Kidney glomerular epithelial cell (primary cell): ENCODE measurements at regions not wholly inside any gene's neighbourhood (a gene's known extent, or its start where the extent isn't known, plus 50 kb on each side); places are given as distances from the start of the nearest gene placed in this dataset.

Experiments
- DNase-seq: peaks from one replicate; lab custom pipeline; 2025; lab: John Stamatoyannopoulos, UW

DNA sequence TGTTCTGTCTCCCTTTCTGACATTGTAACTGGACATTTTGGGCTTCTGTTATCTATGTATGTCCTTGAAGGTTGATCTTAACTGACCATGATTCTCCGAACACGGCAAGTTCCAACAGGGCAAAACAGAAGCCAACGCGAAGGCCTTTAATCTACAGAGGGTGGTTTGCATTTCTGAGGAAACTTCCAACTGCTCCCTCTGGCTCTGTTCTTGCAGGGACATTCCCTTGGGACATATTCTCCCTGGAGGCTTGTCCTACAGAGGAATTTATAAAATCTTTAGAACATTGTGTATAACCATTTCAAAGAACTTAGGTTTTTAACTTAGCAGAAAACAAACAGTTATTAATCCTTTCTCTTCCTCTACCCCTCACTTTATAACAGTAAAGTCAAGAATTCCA is 189.0 kb upstream of the CDYL start:
- DNase-seq = no peak

DNA sequence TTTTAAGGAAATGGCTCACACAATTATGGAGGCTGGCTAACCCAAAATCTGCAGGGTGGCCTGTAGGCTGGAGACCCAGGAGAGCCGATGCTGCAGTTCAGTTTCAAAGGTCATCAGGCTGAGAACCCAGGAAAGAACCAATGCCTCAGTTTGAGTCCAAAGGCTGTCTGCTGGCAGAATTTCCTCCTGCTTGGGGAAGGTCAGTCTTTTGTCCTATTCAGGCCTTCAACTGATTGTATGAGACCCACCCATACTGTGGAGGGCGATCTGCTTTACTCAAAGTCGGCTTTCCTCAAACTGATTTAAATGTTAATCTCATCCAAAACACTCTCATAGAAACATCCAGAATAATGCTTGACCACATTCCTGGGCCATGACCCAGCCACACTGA is 189.7 kb upstream of the CDYL start:
- DNase-seq = no peak

DNA sequence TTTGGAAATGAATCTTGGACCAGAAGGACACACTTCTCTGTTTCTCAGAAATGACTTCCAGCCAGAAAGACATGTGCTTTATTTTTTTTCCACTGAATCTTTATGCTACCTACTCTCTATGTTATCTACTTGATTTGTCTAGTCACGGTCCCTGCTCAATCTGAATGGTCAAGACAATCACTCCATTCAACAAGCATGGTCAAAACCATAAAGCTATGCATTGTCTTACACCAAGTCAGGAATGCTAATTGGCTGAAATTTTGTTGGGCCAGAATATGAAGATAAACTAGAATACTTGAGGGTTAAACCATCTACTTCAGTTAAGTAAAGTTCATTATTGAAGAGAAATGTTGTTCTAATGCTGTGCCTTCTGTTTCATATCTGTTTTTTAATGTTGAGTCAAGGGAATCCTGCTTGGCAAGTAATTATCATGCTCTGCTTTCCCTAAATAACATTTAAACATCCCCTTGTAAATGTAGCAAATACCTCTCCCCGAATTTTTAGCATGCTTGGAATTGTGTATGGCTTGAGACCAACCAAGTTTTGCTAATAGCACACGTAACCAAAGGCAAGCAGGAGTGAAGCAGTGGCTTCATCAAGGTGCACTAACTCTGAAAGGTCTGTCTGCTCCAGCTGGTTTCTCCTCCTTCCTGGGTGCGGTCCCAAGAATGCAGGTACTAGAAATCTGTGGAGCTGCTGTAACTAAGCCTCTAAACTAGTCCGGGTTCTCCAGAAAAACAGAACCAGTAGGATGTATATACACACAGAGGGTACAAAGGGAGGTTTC is 190.3 kb upstream of the CDYL start:
- DNase-seq = no peak

DNA sequence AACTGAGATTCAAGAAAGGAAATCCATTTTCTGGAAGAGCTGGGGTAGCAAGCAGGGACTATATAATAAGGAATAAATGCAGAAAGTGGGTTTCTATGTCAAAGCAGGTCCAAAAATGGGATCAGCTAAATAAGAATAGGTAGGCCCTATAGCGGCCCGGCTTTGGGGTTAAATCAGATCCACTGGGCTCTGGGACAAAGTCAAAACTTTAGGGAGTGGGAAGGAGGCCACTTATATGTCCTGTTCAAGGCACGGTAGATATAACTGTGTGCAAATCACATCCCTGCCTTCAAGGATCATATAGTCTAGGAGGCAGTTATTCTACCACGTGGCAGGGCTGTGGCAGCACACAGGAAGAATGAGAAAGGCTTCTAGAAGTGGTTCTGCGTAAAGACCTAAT is 191.4 kb upstream of the CDYL start:
- no peak for DNase-seq

DNA sequence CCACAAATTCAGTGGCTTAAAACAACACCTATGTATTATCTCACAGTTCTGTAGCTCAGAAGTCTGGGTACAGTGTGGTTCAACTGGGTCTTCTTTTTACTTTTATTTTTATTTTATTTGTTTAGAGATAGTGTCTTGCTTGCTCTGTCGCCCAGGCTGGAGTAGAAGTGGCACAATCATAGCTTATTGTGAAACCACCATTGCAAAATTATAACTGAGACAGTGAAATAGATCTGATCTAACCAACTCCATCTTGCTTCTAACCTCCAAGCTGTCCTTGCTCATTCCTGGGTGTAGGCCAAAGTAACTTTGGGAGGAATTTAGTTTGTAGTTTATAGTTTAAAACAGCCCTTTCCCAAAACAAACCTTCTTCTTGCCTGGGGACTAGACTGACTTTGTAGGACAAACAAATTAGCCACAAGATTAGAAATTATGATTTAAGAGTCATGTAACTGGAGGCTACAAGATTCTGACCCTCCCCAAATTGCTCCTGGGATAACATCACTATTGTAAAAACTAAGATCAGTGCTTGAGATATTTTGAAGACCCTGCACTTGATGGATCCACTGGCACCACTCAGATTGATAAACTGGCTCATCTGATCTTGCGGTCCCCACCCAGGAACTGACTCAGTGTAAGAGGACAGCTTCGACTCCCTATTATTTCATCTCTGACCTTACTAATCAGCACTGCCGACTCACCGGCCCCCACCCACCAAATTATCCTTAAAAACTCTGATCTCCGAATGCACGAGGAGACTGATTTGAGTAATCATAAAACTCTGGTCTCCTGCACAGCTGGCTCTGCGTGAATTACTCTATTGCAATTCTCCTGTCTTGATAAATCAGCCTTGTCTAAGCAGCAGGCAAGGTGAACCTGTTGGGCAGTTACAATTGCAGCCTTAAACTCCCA is 193.4 kb upstream of the CDYL start:
- DNase-seq = no peak

DNA sequence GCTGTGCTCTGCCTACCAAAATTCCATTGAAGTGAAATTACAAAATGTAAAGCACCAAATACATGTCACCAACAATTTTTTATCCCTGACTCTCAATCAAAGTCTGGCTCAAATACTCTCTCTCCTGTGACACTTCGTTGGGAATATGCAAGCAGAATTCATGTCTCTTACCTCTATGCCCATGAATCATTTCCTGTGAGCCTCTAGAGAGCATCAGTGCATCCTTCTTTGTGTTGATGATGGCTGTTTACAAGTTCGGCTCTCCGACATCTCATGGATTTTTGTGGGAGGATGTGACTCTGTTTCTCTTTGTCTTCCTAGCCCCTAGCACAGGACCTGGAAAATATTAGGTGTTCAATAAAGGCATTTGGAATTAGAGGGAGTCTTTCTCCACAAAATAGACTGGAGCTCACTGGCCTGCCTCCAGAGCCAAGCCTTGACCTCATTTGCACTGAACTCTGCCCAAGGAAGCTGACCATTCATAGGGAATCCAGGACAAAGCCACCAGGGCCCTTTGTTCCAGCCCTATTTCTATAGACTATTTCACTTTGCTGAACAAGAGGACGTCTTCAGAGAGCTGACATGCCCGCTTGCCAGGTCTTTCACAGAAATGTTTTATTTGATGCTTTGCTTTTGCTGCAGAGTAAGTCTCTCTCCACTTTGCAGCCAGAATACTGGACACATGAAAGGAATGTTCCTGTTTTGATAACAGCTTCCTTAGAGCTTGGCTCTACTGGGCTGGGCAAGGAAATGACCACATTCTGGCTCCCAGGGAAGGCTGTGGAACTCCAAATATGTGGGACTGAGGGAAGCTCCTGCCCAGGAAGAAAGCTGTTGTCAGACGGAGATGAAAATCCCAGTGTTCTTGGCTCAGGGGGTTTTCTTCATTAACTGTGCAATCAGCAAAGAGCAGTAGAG is 194.5 kb upstream of the CDYL start:
- DNase-seq = peak; percentile 37

DNA sequence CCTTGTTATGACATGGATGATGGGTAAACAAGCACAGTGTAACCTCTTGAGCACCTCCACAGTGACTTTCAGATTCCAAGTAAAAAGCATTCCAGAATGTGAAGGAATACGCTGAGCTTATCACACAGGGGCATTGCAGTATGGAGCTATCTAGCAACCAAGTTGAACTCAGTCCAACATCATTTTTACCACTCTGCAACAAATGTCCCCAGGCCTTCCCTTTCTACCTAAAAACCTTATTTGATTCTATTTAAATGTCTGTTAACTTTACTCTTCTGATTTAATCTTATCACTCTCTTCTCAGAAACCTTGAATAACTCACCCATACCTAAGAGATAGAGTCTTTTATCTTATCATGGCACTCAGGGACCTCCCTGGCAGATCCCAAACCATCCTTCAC is 195.8 kb upstream of the CDYL start:
- no peak for DNase-seq

DNA sequence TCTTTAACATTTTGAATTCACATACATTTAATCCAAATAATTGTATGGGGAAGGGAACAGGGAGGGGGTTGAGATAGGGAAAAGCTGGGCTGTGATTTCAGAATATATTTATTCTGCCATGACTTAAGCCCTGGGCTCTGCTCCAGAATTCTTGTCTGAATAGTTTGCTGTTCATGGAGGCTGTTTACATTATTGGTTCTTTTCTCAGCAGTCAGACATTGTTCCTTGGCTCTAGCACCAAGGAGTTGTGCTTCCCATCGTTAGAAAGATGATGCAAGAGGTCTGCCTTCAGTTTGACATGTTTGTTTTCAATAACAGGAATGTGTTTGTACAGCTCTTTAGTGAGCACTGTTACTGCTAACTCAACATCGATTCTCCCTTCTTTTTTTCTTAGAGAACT is 198.8 kb upstream of the CDYL start:
- DNase-seq = no peak

DNA sequence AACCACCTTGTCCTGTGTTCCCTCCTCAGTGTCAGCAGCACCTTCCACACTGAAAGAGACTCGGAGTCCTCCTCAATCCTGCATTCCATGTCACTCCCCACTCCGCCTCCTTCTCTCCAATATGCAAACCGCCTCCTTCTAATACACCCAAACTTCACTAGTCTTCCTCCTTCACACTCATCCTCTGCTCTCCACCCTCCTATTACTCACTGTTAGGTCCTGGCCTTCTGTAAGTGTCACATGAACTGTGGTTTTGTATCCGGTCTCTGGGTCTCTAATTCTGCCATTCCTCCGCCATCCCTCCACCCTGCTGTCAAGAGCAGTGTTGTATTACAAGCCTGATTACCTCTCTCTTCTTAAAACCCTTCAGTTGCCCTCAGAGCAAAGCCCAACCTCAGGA is 200.5 kb upstream of the CDYL start:
- DNase-seq = no peak

DNA sequence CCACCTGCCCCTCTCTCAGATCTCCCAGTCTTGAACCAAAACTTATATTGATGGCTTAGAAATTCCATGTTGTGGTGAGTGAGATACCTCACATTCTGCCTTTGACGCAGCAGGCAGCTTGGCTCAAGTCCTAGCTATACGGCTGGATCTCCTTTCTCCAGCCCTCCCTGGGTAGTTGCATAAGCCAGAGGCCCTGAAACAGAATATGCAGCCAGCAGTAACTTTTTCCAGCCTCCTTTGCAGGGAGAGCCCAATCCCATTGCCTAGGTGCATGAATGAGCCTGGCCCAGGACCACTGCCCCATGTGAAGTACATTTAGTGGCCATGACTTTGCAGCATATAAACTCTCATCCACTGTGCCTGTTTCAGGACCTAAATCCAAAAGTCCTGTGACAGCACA is 202.2 kb upstream of the CDYL start:
- no peak for DNase-seq

DNA sequence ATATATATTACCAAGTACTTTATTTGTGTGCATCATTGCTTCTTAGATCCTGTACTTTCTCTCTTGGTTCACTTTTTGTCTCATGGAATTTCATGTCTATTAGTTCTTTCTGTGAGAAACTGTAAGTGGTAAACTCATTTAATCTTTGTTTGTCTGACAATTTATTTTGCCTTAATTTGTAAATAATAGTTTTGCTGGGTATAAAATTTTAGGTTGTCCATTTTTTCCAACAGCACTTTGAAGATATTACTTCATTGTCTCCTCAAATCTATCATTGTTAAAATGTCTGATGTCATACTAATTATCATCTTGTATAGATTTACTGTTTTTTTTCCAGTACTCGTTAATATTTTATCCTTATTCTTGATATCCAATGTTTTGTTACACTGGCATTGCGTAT is 205.2 kb upstream of the CDYL start:
- DNase-seq = no peak

DNA sequence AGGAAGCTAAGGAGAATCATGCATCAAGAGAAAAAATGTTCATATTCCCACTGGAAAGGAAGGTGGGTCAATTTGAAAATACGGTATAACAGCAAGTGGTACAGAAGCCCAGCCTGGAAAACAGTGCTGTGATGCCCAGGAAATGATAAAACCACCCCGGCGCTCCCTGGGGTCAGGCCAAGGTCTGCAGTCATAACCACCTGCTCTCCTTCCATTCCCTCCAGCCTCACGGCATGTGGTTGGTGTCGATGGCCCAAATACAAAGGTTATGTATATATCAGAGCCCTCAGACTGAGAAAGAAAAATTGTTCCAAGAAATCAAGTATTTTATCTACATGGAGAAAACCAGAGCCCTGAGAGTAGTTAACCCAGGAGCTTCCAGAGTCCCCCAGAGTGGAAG is 208.1 kb upstream of the CDYL start:
- no peak for DNase-seq

DNA sequence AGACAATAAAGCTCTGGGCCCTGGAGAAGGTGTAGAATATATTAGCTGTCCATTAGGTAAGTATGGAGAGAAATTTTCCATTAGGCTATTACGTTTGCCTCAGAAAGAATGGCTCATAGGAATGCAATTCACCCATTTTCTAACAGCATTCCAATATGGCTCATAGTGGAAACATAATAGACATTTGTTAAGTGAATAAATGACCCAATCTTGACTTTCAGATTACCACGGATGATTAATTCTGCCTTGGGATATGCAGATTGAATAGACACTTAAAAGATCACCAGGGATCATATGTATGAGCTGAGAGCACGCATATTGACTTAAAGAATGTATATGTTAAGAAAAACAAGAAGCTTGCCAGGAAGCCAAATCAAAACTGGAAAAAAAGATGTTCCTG is 209.1 kb upstream of the CDYL start:
- no peak for DNase-seq

DNA sequence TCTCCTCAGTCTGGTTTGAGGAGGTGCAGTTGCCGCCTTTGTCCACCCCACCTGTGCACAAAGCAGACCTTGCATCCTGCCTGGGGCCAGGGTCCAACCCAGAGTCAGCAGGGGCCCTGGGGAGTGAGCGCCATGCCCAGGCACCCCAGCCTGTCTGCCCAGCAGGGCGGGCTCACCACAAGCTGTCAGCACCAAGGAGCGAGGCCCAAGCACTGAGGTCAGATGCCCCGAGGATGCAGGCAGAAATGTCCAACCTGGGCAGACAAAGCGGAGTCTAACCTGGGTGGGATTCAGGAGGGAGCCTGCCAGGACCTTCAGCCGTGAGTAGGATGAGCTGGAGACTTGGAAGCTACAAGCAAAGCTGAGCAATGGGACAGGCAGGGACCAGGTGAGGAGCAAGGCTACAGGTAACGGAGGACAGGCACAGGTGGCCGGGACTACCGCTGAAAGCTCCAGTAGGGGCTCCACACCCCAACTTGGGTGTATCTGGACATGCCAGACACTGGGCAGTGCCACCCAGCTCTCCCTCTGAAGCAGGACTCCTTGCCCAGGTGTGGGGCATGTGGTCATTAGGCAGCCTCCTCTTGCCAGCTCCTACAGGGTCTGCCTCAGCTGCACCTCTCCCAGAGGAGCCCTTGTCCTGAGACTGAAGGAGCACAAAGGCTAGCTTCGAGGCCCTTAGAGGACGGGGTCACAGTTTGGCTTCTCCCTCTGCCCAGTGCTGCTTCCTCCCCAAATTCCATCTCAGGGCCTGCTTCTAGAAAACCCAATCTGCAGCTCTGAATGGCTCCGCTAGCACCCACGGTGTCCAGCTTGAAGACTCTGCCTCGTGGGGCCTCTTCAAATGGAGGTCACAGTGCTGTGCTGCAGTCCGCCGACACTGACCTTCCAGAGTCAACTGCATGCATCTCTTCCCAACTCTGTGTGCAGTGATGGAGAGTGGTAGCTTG is 210.6 kb upstream of the CDYL start:
- no peak for DNase-seq

DNA sequence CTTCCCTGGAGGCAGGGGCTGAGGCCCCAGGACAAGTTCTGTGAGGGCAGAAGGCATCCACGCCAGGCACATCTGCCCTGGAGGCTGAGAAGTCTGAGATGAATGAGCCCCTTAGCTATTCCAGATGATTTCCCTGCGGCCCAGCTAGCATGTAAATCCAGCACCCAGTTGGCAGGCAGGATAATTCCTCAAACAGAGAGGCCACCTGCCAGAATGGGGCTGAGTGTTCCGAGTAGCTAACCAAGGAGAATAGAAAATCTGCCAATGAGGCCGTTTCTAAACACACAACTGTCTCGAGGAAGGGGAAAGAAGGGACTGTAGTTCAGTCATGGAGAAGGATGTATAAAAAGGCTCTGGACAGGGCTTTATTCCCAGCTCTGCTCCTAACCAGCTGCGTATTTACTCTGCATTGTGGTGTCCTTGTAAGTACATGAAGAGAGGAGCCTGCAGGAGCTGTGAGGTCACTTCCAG is 211.4 kb upstream of the CDYL start:
- DNase-seq = no peak

DNA sequence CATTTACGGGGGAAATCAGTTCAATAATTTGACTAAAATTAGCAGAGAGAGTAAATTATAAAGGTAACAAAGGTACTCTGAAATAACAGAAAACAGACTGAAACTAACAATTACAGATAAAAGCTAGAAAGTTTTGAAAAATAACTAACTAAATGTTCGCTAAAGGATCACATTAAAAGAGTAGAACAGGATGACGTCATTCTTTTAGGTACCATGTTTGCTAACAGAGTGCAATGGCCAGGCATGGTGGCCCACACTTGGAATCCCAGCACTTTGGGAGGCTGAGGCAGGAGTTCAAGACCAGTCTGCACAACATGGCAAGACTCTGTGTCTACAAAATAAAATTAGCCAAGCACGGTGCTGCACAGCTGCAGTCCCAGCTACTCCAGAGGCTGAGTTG is 212.3 kb upstream of the CDYL start:
- DNase-seq = no peak

DNA sequence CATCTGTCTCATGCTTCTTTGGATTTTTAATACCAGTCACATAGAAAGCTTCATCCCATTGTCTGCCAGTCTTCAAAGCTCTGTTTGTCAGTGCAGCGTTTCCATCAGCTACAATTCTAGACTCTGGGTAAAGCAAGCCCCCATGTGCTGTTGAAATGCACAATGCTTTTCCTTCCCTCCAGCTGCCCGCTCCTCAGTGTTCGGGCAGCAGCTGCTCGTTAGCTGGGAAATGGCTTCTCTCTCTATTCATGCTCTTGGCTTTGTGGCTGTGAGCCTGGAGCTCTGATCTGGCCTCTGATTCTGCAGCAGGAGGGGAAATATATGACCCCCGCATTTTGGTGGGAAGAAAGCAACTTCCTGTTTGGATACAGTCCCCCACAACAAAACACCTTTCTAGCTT is 213.0 kb upstream of the CDYL start:
- DNase-seq = no peak

DNA sequence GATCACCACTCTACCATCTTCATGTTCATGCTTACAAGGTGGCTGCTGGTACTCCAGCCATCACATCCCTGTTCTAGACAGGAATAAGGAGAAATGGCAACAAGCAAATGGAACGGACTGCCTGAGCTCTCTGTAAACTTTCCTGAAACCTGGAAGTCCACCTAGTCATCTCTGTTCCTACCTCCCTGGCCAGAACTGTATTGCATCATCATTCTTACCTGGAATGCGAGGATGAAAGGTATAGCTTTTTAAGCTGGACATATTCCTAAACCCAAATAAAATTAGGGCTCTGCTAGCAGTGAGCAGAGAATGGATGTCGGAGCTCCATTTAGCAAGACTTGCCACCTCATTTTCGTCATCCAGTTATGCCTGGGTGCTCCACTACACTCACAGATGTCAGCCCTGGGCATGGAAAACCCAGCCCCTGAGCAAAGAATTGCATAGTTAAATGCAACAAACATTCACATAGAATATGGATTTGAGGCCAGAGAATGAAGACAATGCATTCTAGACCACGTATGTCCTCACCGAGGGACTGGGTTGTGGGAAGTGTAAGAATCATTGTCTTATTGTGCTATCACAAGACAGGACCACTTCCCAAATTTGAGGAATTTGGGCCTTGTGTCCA is 214.3 kb upstream of the CDYL start:
- DNase-seq = no peak

DNA sequence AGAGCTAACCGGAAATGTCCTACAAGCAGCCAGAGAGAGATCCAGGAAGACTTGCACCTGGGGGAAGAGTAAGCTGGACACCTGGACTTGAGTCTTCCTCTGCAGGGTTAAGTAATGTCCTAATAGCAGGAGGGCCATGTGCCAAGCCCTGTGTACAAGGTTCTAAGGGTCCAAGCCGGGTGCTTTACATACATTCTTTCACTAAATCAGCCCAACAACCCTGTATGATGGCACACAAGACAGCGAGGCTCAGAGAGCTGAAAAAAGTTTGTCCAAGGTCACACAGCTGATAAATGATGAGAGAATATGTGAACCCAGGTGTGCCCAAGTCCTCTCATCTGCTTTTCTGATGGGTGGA is 215.1 kb upstream of the CDYL start:
- DNase-seq = no peak

DNA sequence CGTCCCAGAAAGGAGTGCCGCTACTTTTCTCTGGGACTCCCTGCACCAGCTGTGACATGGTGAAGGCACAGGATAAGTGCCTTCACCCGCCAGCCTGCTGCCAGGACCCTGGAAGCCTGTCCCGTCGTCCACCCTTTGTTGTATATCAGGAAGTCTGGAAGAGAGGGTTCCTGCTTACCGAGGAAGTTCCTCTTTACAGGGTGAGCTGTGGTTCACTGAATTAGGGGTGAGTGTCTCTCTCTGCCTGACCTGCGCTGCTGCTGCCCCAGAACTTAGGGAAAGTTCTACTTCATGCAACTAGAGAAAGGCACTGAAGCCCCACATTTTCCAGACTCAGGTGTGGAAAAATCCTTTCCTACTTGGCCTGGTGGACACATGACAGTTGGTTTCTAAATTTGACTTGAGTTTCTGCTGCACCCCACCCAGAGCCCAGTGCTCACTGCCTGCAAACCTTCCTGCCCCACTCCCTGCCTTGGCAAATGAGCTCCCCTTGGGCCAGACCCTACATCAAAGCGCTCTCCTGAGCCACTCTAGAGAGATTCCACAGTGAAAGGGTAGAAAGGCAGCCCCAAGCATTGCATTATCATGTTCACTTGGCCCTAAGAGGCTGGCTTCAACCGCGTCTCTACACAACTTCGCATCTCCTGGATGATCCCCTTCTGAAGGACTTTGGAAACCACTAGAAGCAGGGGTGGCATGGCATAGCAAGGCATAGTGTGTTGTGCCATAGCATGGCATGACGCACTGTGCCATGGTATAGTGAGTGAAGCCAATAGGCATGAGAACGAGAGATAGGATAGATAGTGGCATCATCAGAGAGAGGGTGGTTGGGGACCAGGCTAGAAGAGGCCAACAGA is 215.8 kb upstream of the CDYL start:
- DNase-seq = no peak
